HEK293T (cell line): ENCODE measurements at regions not wholly inside any gene's neighbourhood (a gene's known extent, or its start where the extent isn't known, plus 50 kb on each side); places are given as distances from the start of the nearest gene placed in this dataset.

Experiments
- CTCF ChIA-PET: fragments of 350-600 bp; formaldehyde crosslinking; extraction: SDS; loops from one replicate; lab custom pipeline; 2021; ENCODE audit warnings: antibody characterized with exemption, inconsistent platforms; lab: Yijun Ruan, JAX
- POLR2A ChIA-PET: fragments of 350-600 bp; formaldehyde crosslinking; extraction: SDS; loops from one replicate; lab custom pipeline; 2020; ENCODE audit warnings: antibody characterized with exemption, inconsistent platforms; lab: Yijun Ruan, JAX
- DNase-seq: peaks from one replicate; pipeline ENCODE4 v3.0.0; 2012; ENCODE audit warnings: mixed read lengths; ENCODE audit errors: extremely low spot score
- ARNT ChIP-seq: fragments of 450-650 bp; IDR thresholded peaks from 2 replicates; pipeline ENCODE4 v1.6.1; 2017; ENCODE audit warnings: mild to moderate bottlenecking
- BHLHE40 ChIP-seq: fragments of 450-650 bp; IDR thresholded peaks from 2 replicates; pipeline ENCODE4 v1.6.1; 2016; ENCODE audit warnings: mild to moderate bottlenecking, moderate library complexity, borderline replicate concordance
- CTBP1 ChIP-seq: fragments of 450-650 bp; IDR thresholded peaks from 2 replicates; pipeline ENCODE4 v1.6.1; 2016; ENCODE audit warnings: borderline replicate concordance
- ELF4 ChIP-seq: fragments of 450-650 bp; IDR thresholded peaks from 2 replicates; pipeline ENCODE4 v1.6.1; 2017; ENCODE audit warnings: antibody characterized with exemption
- FOXA1 ChIP-seq: fragments of 450-650 bp; IDR thresholded peaks from 2 replicates; pipeline ENCODE4 v1.6.1; 2016; ENCODE audit warnings: mild to moderate bottlenecking
- FOXK2 ChIP-seq: fragments of 450-650 bp; IDR thresholded peaks from 2 replicates; pipeline ENCODE4 v1.6.1; 2016; ENCODE audit warnings: mild to moderate bottlenecking
- FOXM1 ChIP-seq: fragments of 450-650 bp; IDR thresholded peaks from 2 replicates; pipeline ENCODE4 v1.6.1; 2017; ENCODE audit warnings: mild to moderate bottlenecking, borderline replicate concordance
- HDGF ChIP-seq: fragments of 450-650 bp; IDR thresholded peaks from 2 replicates; pipeline ENCODE4 v1.6.1; 2017; ENCODE audit warnings: antibody characterized with exemption, borderline replicate concordance
- L3MBTL2 ChIP-seq: fragments of 450-650 bp; conservative IDR thresholded peaks from 2 replicates; pipeline ENCODE4 v1.6.1; 2016; ENCODE audit warnings: mild to moderate bottlenecking
- LEF1 ChIP-seq: fragments of 450-650 bp; IDR thresholded peaks from 2 replicates; pipeline ENCODE4 v1.6.1; 2017; ENCODE audit warnings: mild to moderate bottlenecking, borderline replicate concordance
- NFRKB ChIP-seq: fragments of 450-650 bp; IDR thresholded peaks from 2 replicates; pipeline ENCODE4 v1.6.1; 2016; ENCODE audit warnings: mild to moderate bottlenecking, moderate library complexity
- PKNOX1 ChIP-seq: fragments of 450-650 bp; IDR thresholded peaks from 2 replicates; pipeline ENCODE4 v1.6.1; 2016
- SP1 ChIP-seq: fragments of 450-650 bp; IDR thresholded peaks from 2 replicates; pipeline ENCODE4 v1.6.1; 2017
- SUZ12 ChIP-seq: fragments of 450-650 bp; IDR thresholded peaks from 2 replicates; pipeline ENCODE4 v1.6.1; 2016; ENCODE audit warnings: mild to moderate bottlenecking
- TARDBP ChIP-seq: fragments of 450-650 bp; IDR thresholded peaks from 2 replicates; pipeline ENCODE4 v1.6.1; 2016
- ZNF384 ChIP-seq: fragments of 450-650 bp; IDR thresholded peaks from 2 replicates; pipeline ENCODE4 v1.6.1; 2016

DNA sequence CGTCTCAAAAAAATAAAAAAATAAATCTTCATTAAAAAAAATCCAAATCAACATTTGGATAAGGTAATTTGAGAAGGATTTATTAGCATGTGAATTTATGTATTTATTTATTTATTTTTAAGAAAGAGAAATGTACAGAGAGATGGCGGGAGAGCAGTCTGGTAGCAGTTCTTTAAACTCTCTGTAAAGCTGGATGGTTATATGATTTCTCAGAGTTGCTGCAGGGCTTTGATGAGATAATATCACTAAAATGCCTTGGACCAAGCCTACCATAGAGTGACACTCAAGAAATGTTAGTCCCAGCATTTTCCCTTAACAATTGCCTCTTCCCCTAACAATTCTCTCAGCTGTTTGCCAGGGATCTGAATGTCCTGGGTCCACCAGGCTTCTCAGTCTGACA lies 103.4 kb upstream of the LNX1 start:
- no peak for TF ChIP-seq FOXK2
- TF ChIP-seq TARDBP: no peak
- TF ChIP-seq ELF4: no peak
- no peak for TF ChIP-seq FOXA1
- no peak for TF ChIP-seq CTBP1
- TF ChIP-seq PKNOX1: no peak
- ChIA-PET CTCF (no interaction called here), POLR2A (no interaction called here)
- DNase-seq: no peak

GRCh38 chr4:53693909-53694308 lies 102.6 kb upstream of the LNX1 start:
- POLR2A ChIA-PET: interaction anchor here (0.9 kb wide), 1 partner anchor 9 kb away, joined by 3 read pairs; no protein-coding TSS in a partner anchor
- TF ChIP-seq FOXM1 (no peak), HDGF (no peak), TARDBP (no peak), FOXA1 (no peak), SP1 (no peak), NFRKB (no peak), BHLHE40 (no peak), ARNT (no peak), CTBP1 (no peak), SUZ12 (no peak), ELF4 (no peak), LEF1 (no peak), PKNOX1 (no peak), FOXK2 (no peak), L3MBTL2 (no peak), ZNF384 (no peak)
- DNase-seq: no peak
- CTCF ChIA-PET: interaction anchor here (0.7 kb wide), 1 partner anchor 526 kb away, joined by 3 read pairs; no protein-coding TSS in a partner anchor

GRCh38 chr4:53693408-53693807 lies 102.1 kb upstream of the LNX1 start:
- ChIA-PET CTCF (interaction anchor here (0.7 kb wide), 1 partner anchor 526 kb away, joined by 3 read pairs; no protein-coding TSS in a partner anchor), POLR2A (interaction anchor here (0.9 kb wide), 1 partner anchor 10 kb away, joined by 3 read pairs; no protein-coding TSS in a partner anchor)
- TF ChIP-seq NFRKB (no peak), ARNT (no peak), L3MBTL2 (no peak), FOXM1 (no peak), TARDBP (no peak), FOXA1 (no peak), LEF1 (no peak)
- no peak for DNase-seq

- CTCF ChIA-PET: no interaction called here
- no peak for DNase-seq
- POLR2A ChIA-PET: no interaction called here
- TF ChIP-seq FOXM1 (no peak), FOXK2 (no peak)
Observed at GRCh38 chr4:53688186-53688790, 97.0 kb upstream of the LNX1 start.

- POLR2A ChIA-PET: no interaction called here
- TF ChIP-seq NFRKB: no peak
- TF ChIP-seq SUZ12: no peak
- no peak for TF ChIP-seq SP1
- no peak for TF ChIP-seq FOXM1
- TF ChIP-seq PKNOX1: no peak
- TF ChIP-seq L3MBTL2: no peak
- no peak for TF ChIP-seq CTBP1
- no peak for TF ChIP-seq FOXK2
- no peak for TF ChIP-seq TARDBP
- no peak for TF ChIP-seq ELF4
- no peak for TF ChIP-seq HDGF
- no peak for TF ChIP-seq ZNF384
- no peak for TF ChIP-seq LEF1
- TF ChIP-seq FOXA1: no peak
- CTCF ChIA-PET: no interaction called here
- no peak for DNase-seq
Observed at GRCh38 chr4:53686521-53686920, 95.2 kb upstream of the LNX1 start.

DNA sequence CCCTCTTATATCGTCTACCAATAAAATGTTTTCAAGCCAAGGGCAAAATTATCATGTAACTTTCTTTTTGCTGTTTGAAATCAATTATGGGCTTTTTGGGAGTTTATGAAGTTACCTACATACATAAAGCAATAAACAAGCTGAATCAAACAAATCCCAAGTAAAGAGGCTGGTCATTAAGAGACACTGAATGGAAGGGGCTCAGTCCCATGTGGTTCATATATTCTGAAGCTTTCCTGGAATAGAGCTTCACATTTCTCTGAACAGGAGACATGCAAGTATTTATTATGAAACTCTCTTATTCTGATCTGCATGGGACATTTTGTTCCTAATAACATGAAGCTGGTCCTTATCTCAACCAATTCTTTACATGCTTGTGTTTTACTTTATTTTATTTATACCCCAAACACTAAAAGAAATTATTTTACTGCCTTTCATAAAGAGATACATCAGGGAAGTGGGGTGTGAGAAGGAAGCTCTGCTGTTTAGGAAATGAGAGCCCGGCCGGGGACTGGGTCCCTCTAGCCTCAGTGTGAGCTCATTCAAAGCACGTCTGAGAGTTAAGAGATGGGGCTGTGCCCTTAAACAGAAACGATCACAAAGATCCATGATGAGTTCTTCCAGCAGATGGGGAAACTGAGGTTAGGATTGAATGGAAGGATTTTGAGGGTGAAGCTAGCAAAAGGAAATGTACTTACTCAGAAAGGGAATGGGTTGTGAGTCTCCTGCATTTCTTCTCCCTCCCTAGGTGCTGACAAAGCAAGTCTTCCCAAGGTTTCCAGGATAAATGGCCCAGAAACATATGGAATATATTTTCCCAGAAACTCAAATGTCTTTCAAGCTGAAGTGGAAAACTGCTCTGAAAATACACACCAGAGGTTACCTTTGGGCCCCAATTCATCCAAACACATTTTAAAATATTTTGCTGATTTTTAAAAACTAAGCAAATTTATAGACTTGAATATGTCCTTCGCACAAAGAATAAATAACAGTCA lies 93.1 kb upstream of the LNX1 start:
- no peak for TF ChIP-seq PKNOX1
- TF ChIP-seq CTBP1: no peak
- no peak for TF ChIP-seq LEF1
- TF ChIP-seq ZNF384: no peak
- no peak for TF ChIP-seq NFRKB
- no peak for TF ChIP-seq ARNT
- TF ChIP-seq FOXK2: no peak
- ChIA-PET CTCF (interaction anchor here (0.5 to 1.0 kb wide), 2 partner anchors 18 to 1451 kb away, joined by 3 read pairs; no protein-coding TSS in a partner anchor), POLR2A (no interaction called here)
- no peak for DNase-seq
